CD14-positive monocyte (primary cell): ENCODE measurements at regions not wholly inside any gene's neighbourhood (a gene's known extent, or its start where the extent isn't known, plus 50 kb on each side); places are given as distances from the start of the nearest gene placed in this dataset.

Source experiments
- DNase-seq, 3 donors: peaks; one replicate each; pipeline ENCODE4 v3.0.0-alpha.2; 2011 to 2022
- H2AFZ ChIP-seq: 2 replicates; pipeline ENCODE4 v1.6.0; 2012; ENCODE audit warnings: mild to moderate bottlenecking, low read depth, low read length, inconsistent platforms; ENCODE audit not compliant: insufficient read depth, poor library complexity, severe bottlenecking
- H3K27ac ChIP-seq, 2 donors: 1 replicate in 1 of 2; 2 replicates in 1 of 2; pipeline ENCODE4 v1.5.1; 2012 to 2013; ENCODE audit warnings: low read length in 2 of 2, control low read depth in 1 of 2, inconsistent platforms in 1 of 2, low read depth in 1 of 2, mild to moderate bottlenecking in 1 of 2
- H3K27me3 ChIP-seq, 2 donors: one replicate each; pipeline versions ENCODE4 v1.6.0 to v1.6.1; 2011 to 2013; ENCODE audit warnings: low read length in 2 of 2; ENCODE audit not compliant: control insufficient read depth in 2 of 2, insufficient read depth in 2 of 2
- H3K36me3 ChIP-seq, 2 donors: replicated peaks in 1 of 2; 1 replicate in 1 of 2; 2 replicates in 1 of 2; pipeline versions ENCODE4 v1.5.1 to v1.6.1; 2012 to 2013; ENCODE audit warnings: low read length in 2 of 2, control low read depth in 1 of 2, inconsistent platforms in 1 of 2, mild to moderate bottlenecking in 1 of 2; ENCODE audit not compliant: insufficient read depth in 2 of 2, control insufficient read depth in 1 of 2
- H3K4me1 ChIP-seq, 2 donors: 1 replicate in 1 of 2; 2 replicates in 1 of 2; pipeline versions ENCODE4 v1.5.1 to v1.6.1; 2012 to 2013; ENCODE audit warnings: low read length in 2 of 2, control low read depth in 1 of 2, inconsistent platforms in 1 of 2, mild to moderate bottlenecking in 1 of 2, moderate library complexity in 1 of 2; ENCODE audit not compliant: insufficient read depth in 2 of 2, control insufficient read depth in 1 of 2
- H3K4me2 ChIP-seq: replicated peaks from 2 replicates; pipeline ENCODE3; 2012; ENCODE audit warnings: low read length, moderate library complexity, mild to moderate bottlenecking; ENCODE audit not compliant: poor library complexity, severe bottlenecking; ENCODE audit errors: extremely low read depth
- H3K4me3 ChIP-seq, 3 experiments: fragments of 200-600 bp in 1 of 3; sonication (generic) in 1 of 3; replicated peaks in 1 of 3; 1 replicate in 2 of 3; 2 replicates in 1 of 3; pipeline ENCODE4 v1.5.1; 2011 to 2013; ENCODE audit warnings: low read length in 3 of 3, mild to moderate bottlenecking in 3 of 3, control low read depth in 2 of 3, low read depth in 2 of 3, inconsistent platforms in 1 of 3, moderate library complexity in 1 of 3
- H3K79me2 ChIP-seq: 2 replicates; pipeline ENCODE4 v1.6.0; 2012; ENCODE audit warnings: mild to moderate bottlenecking, control low read depth, inconsistent platforms, low read length, moderate library complexity; ENCODE audit not compliant: insufficient read depth
- H3K9ac ChIP-seq: 2 replicates; pipeline ENCODE4 v1.6.0; 2017; ENCODE audit warnings: low read length, mild to moderate bottlenecking; ENCODE audit not compliant: insufficient read depth, poor library complexity, severe bottlenecking
- H3K9me3 ChIP-seq, 2 donors: replicated peaks in 1 of 2; 1 replicate in 1 of 2; 2 replicates in 1 of 2; pipeline versions ENCODE4 v1.5.1 to v1.6.1; 2012 to 2013; ENCODE audit warnings: low read length in 2 of 2, control low read depth in 1 of 2; ENCODE audit not compliant: control insufficient read depth in 1 of 2, insufficient read depth in 1 of 2
- H4K20me1 ChIP-seq: 2 replicates; pipeline ENCODE4 v1.6.0; 2012; ENCODE audit warnings: mild to moderate bottlenecking, low read length, control low read depth, moderate library complexity; ENCODE audit not compliant: insufficient read depth
- H3K27ac Mint-ChIP-seq, 7 donors: one replicate each; pipeline ENCODE4 v1.8.0; 2020; ENCODE audit warnings: mild to moderate bottlenecking in 7 of 7, mixed read lengths in 7 of 7, moderate library complexity in 6 of 7, inconsistent platforms in 2 of 7
- H3K27me3 Mint-ChIP-seq, 3 donors: one replicate each; pipeline ENCODE4 v1.8.0; 2021 to 2022; ENCODE audit warnings: low read depth in 3 of 3, mild to moderate bottlenecking in 3 of 3, mixed read lengths in 3 of 3, moderate library complexity in 3 of 3, inconsistent platforms in 1 of 3
- H3K36me3 Mint-ChIP-seq, 2 donors: one replicate each; pipeline ENCODE4 v1.8.0; 2020; ENCODE audit warnings: mixed read lengths in 2 of 2, inconsistent platforms in 1 of 2, mild to moderate bottlenecking in 1 of 2
- H3K4me1 Mint-ChIP-seq: one replicate; pipeline ENCODE4 v1.8.0; 2020; ENCODE audit warnings: mild to moderate bottlenecking, mixed read lengths
- H3K4me3 Mint-ChIP-seq, 2 donors: one replicate each; pipeline ENCODE4 v1.8.0; 2020; ENCODE audit warnings: mild to moderate bottlenecking in 2 of 2, mixed read lengths in 2 of 2, moderate library complexity in 1 of 2
- H3K9me3 Mint-ChIP-seq, 7 donors: one replicate each; pipeline ENCODE4 v1.8.0; 2020 to 2022; ENCODE audit warnings: mixed read lengths in 7 of 7, mild to moderate bottlenecking in 6 of 7, moderate library complexity in 6 of 7, inconsistent platforms in 2 of 7
- CTCF ChIP-seq: fragments of 200-600 bp; IDR thresholded peaks from one replicate; pipeline ENCODE4 v1.8.0; 2022; ENCODE audit warnings: antibody characterized with exemption, mild to moderate bottlenecking
- WGBS: methylation state at CpG from one replicate; pipeline ENCODE4 v1.1.5; 2013; ENCODE audit warnings: missing lambda C conversion rate; ENCODE audit not compliant: insufficient coverage; 5-methylcytosine and 5-hydroxymethylcytosine counted together
- intact Hi-C, 2 donors: fragments of 100-400 bp; cut with micrococcal nuclease; formaldehyde crosslinking; loops; one replicate each; pipeline versions ENCODE4 v1.15.0 to v1.15.1; 2023

DNA sequence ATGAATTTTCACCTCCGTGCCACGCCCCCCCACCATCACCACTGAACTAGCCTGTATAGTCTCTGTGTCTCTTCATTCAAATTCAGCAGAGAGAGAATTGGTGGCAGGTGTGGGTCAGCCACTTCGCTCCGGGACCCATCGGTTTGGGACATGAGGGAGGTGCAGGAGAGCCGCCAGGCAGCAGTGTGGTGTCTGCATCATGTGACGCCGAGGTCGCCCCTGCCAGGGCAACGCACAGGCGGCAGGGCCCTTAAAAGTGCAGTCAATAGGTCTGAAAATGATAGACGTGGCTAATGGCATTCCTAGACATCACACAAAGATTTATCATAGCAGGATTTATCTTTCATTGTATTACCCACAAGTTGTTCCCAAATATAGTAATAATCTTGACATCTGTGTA, 100.6 kb upstream of the RNF32 start:
- Histone ChIP-seq H3K4me2 (no peak overlapping the region), H3K9me3 (no peaks in the 10 kb centered on the region), H3K9ac (no peak overlapping the region), H2AFZ (no peak overlapping the region), H3K27me3 (no peaks in the 10 kb centered on the region), H3K79me2 (no peaks in the 10 kb centered on the region), H3K36me3 (no peaks in the 10 kb centered on the region), H3K4me3 (no peak overlapping the region), H4K20me1 (no peaks in the 10 kb centered on the region), H3K4me1 (no peaks in the 10 kb centered on the region), H3K27ac (no peak overlapping the region)
- Mint-ChIP-seq H3K9me3 (peaks cover 0 to 5% (median 0%) of the 10 kb centered on the region in 7 donors), H3K27me3 (peaks cover 3 to 6% (median 5%) of the 10 kb centered on the region in 3 donors), H3K4me3 (no peak overlapping the region), H3K36me3 (no peaks in the 10 kb centered on the region), H3K27ac (no peak overlapping the region), H3K4me1 (no peaks in the 10 kb centered on the region)
- 86% methylated on average over 9 of the region's 12 CpGs for WGBS
- no peak for DNase-seq
- no peak for TF ChIP-seq CTCF
- intact Hi-C loops = no loop called here

GRCh38 chr7:156537006-156537405, 103.6 kb upstream of the RNF32 start:
- H3K4me3 ChIP-seq = no peak overlapping the region
- no peaks in the 10 kb centered on the region for H3K9me3 ChIP-seq
- H3K27me3 Mint-ChIP-seq = peaks cover 5 to 7% (median 6%) of the 10 kb centered on the region in 3 donors
- no peaks in the 10 kb centered on the region for H3K4me1 ChIP-seq
- no peaks in the 10 kb centered on the region for H3K79me2 ChIP-seq
- H3K9me3 Mint-ChIP-seq = peaks cover 0 to 5% (median 0%) of the 10 kb centered on the region in 7 donors
- H3K4me3 Mint-ChIP-seq = no peak overlapping the region
- WGBS = 71% methylated on average over 3 of the region's 5 CpGs
- no peaks in the 10 kb centered on the region for H4K20me1 ChIP-seq
- intact Hi-C loops = no loop called here
- no peak overlapping the region for H3K27ac Mint-ChIP-seq
- DNase-seq = no peak
- no peaks in the 10 kb centered on the region for H3K36me3 ChIP-seq
- H2AFZ ChIP-seq = no peak overlapping the region
- H3K27me3 ChIP-seq = no peaks in the 10 kb centered on the region
- H3K4me1 Mint-ChIP-seq = peaks cover 4% of the 10 kb centered on the region
- no peak overlapping the region for H3K9ac ChIP-seq
- TF ChIP-seq CTCF = no peak
- H3K27ac ChIP-seq = no peak overlapping the region
- H3K4me2 ChIP-seq = no peak overlapping the region
- H3K36me3 Mint-ChIP-seq = no peaks in the 10 kb centered on the region
